Fibroblast of mammary gland (primary cell): ENCODE measurements at regions not wholly inside any gene's neighbourhood (a gene's known extent, or its start where the extent isn't known, plus 50 kb on each side); places are given as distances from the start of the nearest gene placed in this dataset.

Source experiments
- DNase-seq: peaks from one replicate; pipeline ENCODE4 v3.0.0-alpha.2; 2010; ENCODE audit warnings: low read depth
- H3K4me3 ChIP-seq: 2 replicates; pipeline ENCODE4 v1.5.1; 2011; ENCODE audit warnings: low read depth, mild to moderate bottlenecking, low read length, moderate library complexity; ENCODE audit not compliant: control insufficient read depth
- TF ChIP-seq, protein P1 (sequence below): conservative IDR thresholded peaks from 2 replicates; pipeline ENCODE4 v1.5.1; 2011; ENCODE audit warnings: low read depth, low read length, inconsistent platforms; ENCODE audit not compliant: control insufficient read depth, insufficient read depth

DNA sequence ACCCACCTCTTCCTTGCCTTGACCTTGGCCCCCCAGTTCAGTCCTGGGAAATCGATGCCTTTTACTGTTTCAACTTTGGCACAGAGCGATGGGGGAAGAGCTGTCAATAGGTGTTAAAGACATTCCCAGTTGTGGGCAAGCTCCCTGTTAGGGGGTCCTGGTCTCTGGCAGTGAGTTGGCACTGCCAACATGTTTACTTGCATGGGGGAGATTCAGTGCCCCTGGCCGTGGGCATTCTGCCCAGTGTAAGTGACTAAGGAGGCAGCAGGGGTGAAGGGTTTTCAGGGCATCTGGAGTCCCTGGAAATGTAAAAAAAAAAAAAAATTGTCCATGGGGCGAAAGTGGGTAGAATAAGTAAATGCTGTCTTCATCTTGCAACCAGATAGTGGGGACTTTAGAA is 407.0 kb downstream of the PTPRU start:
- H3K4me3 ChIP-seq, result no peak overlapping the region
- no peak for DNase-seq
- TF ChIP-seq, protein P1, sequence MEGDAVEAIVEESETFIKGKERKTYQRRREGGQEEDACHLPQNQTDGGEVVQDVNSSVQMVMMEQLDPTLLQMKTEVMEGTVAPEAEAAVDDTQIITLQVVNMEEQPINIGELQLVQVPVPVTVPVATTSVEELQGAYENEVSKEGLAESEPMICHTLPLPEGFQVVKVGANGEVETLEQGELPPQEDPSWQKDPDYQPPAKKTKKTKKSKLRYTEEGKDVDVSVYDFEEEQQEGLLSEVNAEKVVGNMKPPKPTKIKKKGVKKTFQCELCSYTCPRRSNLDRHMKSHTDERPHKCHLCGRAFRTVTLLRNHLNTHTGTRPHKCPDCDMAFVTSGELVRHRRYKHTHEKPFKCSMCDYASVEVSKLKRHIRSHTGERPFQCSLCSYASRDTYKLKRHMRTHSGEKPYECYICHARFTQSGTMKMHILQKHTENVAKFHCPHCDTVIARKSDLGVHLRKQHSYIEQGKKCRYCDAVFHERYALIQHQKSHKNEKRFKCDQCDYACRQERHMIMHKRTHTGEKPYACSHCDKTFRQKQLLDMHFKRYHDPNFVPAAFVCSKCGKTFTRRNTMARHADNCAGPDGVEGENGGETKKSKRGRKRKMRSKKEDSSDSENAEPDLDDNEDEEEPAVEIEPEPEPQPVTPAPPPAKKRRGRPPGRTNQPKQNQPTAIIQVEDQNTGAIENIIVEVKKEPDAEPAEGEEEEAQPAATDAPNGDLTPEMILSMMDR, result no peak

DNA sequence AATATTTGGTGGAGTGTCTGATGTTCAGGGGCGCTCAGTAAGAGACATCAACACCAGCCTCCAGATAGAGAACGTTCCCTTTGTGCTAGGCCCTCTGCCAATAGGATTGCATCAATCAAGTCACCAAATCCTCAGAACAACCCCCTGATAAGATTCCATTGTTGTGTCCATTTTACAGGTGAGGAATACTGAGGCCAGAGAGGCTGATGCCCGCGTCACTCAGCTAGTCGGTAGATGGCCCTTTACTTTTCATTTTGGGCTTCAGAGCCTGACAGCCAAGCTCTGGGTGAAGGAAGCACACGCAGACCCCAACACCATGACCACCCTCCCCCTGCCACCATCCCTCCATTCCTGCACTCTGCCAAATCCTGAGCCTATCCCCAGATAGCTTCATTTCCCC is 406.2 kb downstream of the PTPRU start:
- TF ChIP-seq, protein P1, result no peak
- DNase-seq, result no peak
- H3K4me3 ChIP-seq, result no peak overlapping the region

DNA sequence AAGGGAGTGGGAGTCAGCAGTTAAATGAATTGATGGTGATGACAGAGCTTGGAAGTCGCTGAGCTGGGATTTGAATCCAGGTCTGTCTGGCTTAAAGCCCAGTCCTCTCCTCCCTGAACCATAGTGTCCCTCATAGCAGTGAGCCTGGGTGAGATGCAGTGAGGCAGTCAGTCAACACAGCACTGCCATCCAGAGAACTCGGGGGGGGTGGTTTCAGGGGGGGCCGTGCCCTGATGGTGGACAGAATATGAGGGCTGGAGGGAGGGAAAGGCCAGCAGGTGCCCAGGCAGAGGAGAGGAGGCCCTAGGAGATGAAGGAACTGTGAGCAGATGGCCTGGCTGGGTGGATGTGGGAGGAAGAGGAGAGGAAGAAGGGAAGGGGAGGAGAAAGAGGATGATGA is 405.6 kb downstream of the PTPRU start:
- H3K4me3 ChIP-seq, result no peak overlapping the region
- DNase-seq, result no peak
- TF ChIP-seq, protein P1, result no peak

DNA sequence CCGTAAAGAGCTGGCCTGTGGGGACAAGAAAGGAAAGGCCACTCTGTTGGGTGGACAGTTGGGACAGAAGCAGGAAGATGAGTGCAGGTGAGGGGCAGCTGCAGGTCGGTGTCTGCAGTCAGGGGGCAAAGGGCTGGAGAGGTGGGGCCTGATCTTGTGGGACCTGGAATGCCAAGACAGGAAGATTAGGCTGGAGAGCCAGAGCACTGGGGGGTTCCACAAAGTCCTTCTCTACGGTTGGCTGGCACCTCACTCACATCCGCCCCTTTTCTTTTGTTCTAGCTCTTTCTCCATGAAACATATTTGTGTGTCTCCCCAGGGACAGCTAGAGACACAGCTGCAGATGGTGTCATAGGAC is 404.1 kb downstream of the PTPRU start:
- DNase-seq, result no peak
- H3K4me3 ChIP-seq, result no peak overlapping the region
- TF ChIP-seq, protein P1, result no peak

DNA sequence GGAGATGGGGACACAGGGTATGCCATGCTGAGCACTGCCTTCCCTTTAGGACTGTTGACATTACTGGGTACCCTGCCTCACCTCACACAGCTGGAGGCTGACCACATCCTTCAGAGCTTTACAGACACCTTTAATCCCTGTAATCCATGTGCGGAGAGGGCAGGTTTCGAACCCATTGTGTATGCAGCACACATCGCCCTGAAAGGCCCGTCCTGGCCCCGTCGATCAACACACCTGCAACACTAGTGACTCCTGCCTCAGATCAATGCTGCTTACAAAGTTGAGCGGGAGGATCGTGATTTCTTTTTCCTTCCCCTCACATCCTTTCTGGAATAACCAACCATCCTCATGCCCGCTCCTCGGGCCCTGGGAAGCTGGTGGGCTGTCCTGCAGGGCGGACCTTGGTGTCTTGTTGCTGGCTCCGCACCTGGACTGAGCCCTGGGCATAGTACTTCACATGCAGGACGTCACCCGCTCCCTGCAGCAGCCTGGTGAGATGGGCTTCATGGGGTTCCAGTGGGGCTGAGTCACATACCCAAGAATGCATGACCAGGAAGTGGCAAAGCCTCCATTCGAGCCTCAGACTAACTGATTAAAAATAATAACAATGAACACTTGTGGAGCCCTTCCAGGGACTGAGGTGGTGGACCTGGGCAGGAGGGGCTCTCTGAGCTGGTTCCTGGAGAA is 403.6 kb downstream of the PTPRU start:
- peak; percentile 6 for DNase-seq
- no peak overlapping the region for H3K4me3 ChIP-seq
- TF ChIP-seq, protein P1, result no peak

DNA sequence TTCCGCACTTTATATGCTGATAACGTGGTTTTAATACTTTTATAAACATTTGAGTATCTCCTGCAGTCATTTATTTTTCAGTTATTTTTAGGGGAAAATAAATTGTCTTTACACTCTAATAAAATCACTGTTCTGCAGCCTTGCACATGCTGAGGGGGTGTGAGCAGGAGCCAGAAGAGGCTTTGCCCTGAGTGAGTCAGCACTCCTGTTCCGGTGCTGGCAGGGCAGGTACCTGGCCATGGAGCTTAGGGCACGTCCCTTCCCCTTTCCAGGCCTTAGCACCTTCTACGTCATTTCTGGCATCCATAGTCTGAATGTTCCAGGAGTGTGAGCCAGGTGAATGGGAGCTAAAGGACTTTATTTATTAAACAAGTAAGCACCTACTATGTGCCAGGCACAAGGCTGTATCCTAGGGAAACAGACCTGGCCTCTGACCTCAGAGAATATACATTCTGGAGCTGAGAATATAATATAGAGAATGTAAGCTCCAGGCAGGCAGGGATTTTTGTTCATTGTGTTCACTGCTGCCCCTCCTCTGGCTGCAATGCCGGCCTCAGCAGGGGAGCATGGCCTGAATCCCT is 402.9 kb downstream of the PTPRU start:
- H3K4me3 ChIP-seq, result no peak overlapping the region
- TF ChIP-seq, protein P1, result no peak
- no peak for DNase-seq
